Astrocyte of the cerebellum (primary cell): ENCODE measurements at regions not wholly inside any gene's neighbourhood (a gene's known extent, or its start where the extent isn't known, plus 50 kb on each side); places are given as distances from the start of the nearest gene placed in this dataset.

Source experiments
- DNase-seq: peaks from one replicate; pipeline ENCODE4 v3.0.0-alpha.2; 2011; ENCODE audit warnings: low read depth
- H3K4me3 ChIP-seq: 2 replicates; pipeline ENCODE4 v1.5.1; 2011; ENCODE audit warnings: mild to moderate bottlenecking, low read depth, low read length, moderate library complexity
- in situ Hi-C: cut with HindIII; loops from 2 replicates; pipeline ENCODE4 v1.10.0; 2017; ENCODE audit warnings: low sequenced_read_pairs
- TF ChIP-seq, protein P1 (sequence below): IDR thresholded peaks from 2 replicates; pipeline ENCODE4 v1.5.1; 2012; ENCODE audit warnings: low read length, low read depth, moderate library complexity, mild to moderate bottlenecking; ENCODE audit errors: missing control alignments

DNA sequence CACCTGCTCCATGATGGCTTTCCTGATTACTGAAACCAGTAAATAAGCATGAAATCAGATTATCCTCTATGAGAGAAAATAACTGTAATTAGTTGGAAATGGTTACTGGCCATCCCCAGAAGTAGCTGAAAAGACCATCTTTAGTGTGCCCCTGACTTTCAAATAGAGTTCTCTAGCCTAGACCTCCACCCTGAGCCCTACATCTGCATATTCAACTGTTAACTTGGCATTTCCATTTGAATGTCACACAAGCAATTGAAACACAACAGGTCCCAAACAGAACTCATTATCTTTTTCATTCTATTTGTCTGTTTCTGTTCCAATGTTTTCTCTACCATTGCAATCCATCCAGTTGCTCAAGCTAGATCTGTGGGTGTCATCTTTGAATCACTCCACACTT, 952.3 kb downstream of the RPA4 start:
- in situ Hi-C loops = no loop called here

DNA sequence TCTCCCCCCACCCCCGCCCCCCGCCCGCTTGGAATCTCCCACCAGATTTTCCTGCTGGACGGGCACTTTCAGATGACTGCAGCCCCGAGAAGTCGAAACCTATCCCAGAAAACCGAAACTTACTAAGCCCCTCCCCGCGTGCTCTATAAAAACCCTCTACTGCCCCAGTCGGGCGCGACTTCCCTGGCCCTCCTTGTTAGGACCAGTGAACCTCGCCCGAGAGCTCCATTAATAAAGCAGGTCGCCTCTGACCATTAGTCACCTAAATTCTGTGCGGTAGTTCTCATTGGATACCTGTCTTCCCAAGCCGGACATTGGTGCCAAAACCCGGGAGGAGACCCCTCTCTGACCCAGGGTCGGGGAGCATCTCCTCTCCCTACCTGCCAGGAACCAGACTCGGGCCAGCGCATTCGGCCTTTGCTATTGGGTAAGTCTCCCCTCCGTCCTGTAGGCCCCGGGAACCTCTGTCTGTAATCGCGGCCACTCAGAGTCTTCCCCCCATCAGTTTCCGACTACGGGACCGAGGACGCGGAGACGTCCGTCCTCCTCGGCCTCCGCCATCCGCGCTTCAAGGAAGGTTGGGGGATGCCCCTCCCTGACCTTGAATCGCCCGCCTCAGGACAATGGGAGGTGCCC, 958.0 kb downstream of the RPA4 start:
- in situ Hi-C loops = no loop called here

More for the DNA sequence above, 952.3 kb downstream of the RPA4 start:
- TF ChIP-seq, protein P1, sequence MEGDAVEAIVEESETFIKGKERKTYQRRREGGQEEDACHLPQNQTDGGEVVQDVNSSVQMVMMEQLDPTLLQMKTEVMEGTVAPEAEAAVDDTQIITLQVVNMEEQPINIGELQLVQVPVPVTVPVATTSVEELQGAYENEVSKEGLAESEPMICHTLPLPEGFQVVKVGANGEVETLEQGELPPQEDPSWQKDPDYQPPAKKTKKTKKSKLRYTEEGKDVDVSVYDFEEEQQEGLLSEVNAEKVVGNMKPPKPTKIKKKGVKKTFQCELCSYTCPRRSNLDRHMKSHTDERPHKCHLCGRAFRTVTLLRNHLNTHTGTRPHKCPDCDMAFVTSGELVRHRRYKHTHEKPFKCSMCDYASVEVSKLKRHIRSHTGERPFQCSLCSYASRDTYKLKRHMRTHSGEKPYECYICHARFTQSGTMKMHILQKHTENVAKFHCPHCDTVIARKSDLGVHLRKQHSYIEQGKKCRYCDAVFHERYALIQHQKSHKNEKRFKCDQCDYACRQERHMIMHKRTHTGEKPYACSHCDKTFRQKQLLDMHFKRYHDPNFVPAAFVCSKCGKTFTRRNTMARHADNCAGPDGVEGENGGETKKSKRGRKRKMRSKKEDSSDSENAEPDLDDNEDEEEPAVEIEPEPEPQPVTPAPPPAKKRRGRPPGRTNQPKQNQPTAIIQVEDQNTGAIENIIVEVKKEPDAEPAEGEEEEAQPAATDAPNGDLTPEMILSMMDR = no peak
- DNase-seq = no peak
- no peak overlapping the region for H3K4me3 ChIP-seq

DNA sequence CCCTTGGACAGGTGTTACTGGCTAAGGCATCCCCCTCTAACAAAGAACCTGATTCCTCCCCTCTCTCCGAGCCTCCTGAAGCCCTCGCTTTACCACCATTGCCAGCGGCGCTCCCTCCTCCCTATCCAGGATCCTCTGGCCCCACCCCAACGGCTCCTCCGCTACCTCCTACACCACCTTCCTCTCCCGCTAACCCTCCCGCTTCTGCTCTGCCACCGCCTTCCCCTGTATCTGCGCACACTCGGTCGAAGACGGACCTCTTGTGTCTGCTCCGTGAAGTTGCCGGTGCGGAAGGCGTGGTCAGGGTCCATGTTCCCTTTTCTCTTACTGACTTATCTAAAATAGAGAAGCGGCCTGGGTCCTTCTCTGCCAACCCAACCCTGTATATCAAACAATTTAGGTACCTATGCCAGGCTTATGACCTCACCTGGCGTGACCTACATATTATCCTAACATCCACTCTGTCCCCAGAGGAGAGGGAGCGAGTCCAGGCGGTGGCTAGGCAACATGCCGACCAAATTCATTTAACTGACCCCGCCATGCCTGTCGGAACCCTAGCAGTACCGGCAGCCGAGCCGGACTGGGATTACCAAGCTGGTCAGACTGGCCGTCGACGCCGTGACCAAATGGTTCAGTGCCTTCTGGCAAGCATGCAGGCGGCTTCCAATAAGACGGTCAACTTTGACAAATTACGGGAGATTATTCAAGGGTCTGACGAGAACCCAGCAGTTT, 958.9 kb downstream of the RPA4 start:
- no peak overlapping the region for H3K4me3 ChIP-seq
- no peak for DNase-seq
- TF ChIP-seq, protein P1 = no peak
- in situ Hi-C loops = no loop called here

More for the DNA sequence above, 958.0 kb downstream of the RPA4 start:
- no peak overlapping the region for H3K4me3 ChIP-seq
- TF ChIP-seq, protein P1 = no peak
- no peak for DNase-seq

DNA sequence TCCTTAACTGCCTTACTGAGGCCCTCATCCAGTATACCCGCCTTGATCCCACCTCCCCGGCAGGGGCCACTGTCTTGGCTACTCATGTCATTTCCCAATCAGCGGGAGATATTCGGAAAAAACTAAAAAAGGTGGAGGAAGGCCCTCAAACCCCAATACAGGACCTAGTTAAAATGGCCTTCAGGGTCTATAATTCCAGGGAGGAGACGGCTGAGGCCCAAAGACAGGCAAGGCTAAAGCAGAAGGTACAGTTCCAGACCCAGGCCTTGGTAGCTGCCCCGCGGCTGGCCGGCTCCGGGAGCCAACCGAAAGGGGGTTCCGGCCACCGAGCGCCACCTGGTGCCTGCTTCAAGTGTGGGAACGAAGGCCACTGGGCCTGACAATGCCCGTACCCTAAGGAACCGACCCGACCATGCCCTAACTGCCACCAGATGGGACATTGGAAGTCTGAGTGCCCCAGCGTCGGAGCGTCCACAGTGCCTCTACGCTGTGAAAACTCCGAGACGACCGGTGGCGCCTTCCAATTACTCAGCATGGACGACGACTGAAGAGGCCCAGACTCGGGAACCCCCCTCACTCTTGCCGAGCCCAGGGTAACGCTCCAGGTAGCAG, 959.6 kb downstream of the RPA4 start:
- in situ Hi-C loops = no loop called here
- DNase-seq = no peak
- TF ChIP-seq, protein P1 = no peak
- H3K4me3 ChIP-seq = no peak overlapping the region

DNA sequence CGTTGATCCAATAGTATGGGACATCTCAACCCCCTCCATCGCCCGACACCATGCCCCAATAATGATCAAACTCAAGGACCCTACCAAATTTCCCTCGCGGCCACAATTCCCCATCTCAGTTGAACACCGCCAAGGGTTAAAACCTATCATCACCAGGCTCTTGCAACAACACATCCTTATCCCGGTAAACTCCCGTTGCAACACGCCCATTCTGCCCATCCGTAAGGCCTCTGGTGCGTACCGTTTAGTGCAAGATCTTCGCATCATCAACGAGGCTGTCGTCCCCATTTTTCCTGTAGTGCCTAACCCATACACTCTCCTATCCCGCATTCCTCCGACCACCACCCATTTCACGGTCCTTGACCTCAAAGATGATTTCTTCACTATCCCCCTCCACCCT, 960.5 kb downstream of the RPA4 start:
- TF ChIP-seq, protein P1 = no peak
- in situ Hi-C loops = no loop called here
- H3K4me3 ChIP-seq = no peak overlapping the region
- DNase-seq = no peak

DNA sequence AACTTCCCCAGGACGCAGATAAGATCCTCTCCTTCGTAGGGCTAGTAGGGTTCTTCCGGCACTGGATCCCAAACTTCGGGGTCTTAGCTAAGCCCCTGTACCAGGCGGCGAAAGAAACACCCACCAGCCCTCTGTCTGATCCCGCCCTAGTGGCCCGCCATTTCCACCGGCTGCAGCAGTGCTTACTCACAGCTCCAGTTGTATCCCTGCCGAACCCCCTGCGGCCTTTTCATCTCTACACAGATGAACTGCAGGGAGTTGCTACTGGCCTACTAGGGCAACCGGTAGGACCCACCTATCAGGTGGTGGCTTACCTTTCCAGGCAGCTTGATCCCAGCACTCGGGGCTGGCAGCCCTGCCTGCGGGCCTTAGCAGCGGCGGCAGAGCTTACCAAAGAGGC, 961.2 kb downstream of the RPA4 start:
- TF ChIP-seq, protein P1 = no peak
- no peak for DNase-seq
- no peak overlapping the region for H3K4me3 ChIP-seq
- in situ Hi-C loops = no loop called here
